Astrocyte of the spinal cord (primary cell): ENCODE measurements at regions not wholly inside any gene's neighbourhood (a gene's known extent, or its start where the extent isn't known, plus 50 kb on each side); places are given as distances from the start of the nearest gene placed in this dataset.
"Not testable (repeated sequence)": the region's sequence is repeated elsewhere in the genome, so short reads cannot be mapped to it uniquely, and the experiment has no call there.

Experiments
- DNase-seq: peaks from one replicate; pipeline ENCODE4 v3.0.0; 2011; ENCODE audit warnings: low read depth, low spot score
- H3K4me3 ChIP-seq: 2 replicates; pipeline ENCODE4 v1.5.1; 2011; ENCODE audit warnings: low read depth, mild to moderate bottlenecking, low read length, moderate library complexity
- in situ Hi-C: cut with HindIII; loops from 2 replicates; pipeline ENCODE4 v1.10.0; 2017; ENCODE audit warnings: low sequenced_read_pairs
- TF ChIP-seq, protein P1 (sequence below): IDR thresholded peaks from 2 replicates; pipeline ENCODE4 v1.5.1; 2012; ENCODE audit warnings: low read depth, mild to moderate bottlenecking, low read length, inconsistent platforms

DNA sequence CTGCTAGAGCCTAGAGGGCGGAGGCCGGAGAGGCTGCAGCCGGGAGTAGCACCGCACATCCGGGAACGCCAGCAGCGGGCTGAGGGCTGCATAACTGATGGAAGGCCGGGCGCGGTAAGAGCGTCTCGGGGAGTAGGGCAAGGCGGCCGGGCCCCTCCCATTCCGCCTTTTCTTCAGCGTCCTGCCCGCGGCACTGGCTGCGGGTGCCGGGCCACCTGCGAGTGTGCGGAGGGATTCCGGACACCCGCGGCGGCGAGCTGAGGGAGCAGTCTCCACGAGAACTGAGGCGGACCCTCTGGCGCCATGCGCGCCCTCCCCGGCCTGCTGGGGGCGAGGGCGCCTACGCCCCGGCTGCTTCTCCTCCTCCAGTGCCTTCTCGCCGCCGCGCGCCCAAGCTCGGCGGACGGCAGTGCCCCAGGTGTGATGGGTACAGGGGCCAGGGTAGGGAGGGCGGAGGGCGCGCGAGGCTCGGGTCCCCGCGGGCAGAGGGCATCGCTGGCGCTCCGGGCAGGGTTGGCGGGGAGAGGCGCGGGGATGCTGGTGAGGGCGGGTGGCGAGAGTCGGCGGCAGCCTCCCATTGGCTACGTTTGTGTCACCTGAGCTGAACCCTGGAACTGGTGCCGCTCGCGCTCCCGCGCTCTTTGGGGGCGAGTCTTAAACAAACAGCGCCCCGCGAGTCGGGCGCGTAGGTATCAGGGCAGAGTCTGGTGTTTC, 334.4 kb downstream of the SRGAP2C start:
- DNase-seq = peak; percentile 1
- peak overlapping the region; percentile 27 for H3K4me3 ChIP-seq
- TF ChIP-seq, protein P1, sequence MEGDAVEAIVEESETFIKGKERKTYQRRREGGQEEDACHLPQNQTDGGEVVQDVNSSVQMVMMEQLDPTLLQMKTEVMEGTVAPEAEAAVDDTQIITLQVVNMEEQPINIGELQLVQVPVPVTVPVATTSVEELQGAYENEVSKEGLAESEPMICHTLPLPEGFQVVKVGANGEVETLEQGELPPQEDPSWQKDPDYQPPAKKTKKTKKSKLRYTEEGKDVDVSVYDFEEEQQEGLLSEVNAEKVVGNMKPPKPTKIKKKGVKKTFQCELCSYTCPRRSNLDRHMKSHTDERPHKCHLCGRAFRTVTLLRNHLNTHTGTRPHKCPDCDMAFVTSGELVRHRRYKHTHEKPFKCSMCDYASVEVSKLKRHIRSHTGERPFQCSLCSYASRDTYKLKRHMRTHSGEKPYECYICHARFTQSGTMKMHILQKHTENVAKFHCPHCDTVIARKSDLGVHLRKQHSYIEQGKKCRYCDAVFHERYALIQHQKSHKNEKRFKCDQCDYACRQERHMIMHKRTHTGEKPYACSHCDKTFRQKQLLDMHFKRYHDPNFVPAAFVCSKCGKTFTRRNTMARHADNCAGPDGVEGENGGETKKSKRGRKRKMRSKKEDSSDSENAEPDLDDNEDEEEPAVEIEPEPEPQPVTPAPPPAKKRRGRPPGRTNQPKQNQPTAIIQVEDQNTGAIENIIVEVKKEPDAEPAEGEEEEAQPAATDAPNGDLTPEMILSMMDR = no peak
- in situ Hi-C loops = no loop called here

DNA sequence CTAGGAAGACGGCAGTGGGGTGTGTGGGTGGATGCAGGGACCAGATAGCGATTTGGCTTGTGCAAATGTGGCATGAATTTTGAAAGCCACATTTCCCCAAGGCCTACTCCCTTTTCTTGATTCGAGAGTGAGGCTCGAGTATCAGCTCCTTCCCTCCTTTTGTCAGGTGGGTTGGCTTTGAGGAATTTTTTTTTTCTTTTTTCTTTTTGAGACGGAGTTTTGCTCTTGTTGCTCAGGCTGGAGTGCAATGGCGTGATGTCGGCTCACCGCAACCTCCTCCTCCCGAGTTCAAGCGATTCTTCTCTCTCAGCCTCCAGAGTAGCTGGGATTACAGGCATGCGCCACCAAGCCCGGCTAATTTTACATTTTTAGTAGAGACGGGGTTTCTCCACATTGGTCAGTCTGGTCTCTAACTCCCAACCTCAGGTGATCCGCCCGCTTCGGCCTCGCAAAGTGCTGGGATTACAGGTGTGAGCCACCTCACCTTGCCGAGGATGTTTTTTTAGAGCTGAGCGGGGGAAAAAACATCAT, 335.0 kb downstream of the SRGAP2C start:
- H3K4me3 ChIP-seq = peak overlapping the region; percentile 27
- in situ Hi-C loops, DNase-seq: not testable (repeated sequence)

- TF ChIP-seq, protein P1 = no peak
- no peak overlapping the region for H3K4me3 ChIP-seq
- DNase-seq = no peak
- in situ Hi-C loops = no loop called here
These were observed 337.4 kb downstream of the SRGAP2C start for GRCh38 chr1:121522061-121522759.

DNA sequence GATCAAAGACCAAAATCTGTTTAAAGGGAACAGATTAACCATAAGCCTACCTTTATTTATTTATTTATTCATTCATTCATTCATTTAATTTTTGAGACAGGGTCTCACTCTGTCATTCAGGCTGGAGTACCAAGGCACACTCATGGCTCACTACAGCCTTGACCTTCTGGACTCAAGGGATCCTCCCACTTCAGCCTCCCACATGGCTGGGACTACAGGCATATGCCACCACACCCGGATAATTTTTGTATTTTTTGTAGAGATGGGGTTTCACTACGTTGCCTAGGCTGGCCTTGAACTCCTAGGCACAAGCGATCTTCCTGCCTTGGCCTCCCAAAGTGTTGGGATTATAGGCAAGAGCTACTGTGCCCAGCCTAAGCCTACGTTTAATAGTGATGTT, 338.3 kb downstream of the SRGAP2C start:
- in situ Hi-C loops, H3K4me3 ChIP-seq, DNase-seq: not testable (repeated sequence)

GRCh38 chr1:121525355-121525754, 340.6 kb downstream of the SRGAP2C start:
- no peak for DNase-seq
- TF ChIP-seq, protein P1 = no peak
- in situ Hi-C loops = no loop called here
- H3K4me3 ChIP-seq = no peak overlapping the region

- H3K4me3 ChIP-seq, DNase-seq: not testable (repeated sequence)
These were observed 344.2 kb downstream of the SRGAP2C start for GRCh38 chr1:121528958-121529357.

DNA sequence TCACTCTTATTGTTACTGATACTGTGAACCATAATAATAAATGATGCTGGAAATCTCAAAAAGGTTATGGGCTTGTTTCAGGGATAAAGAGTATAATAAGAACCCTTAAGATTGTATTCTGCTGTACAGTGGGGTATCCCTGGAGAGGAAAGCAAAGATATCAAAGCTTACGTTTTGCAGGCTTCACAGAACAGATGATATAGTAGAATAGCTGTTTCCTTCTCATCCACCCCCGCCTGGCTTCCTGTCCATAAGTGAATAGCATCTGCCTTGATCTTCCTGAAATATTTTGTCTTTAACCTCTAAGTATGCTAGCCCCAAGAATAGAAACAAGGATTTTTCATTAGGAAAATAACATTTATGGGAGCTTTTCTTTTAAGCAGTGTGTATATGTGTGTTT, 345.3 kb downstream of the SRGAP2C start:
- DNase-seq, in situ Hi-C loops, H3K4me3 ChIP-seq: not testable (repeated sequence)

More at GRCh38 chr1:121528958-121529357, 344.2 kb downstream of the SRGAP2C start:
- in situ Hi-C loops = not testable (repeated sequence)

DNA sequence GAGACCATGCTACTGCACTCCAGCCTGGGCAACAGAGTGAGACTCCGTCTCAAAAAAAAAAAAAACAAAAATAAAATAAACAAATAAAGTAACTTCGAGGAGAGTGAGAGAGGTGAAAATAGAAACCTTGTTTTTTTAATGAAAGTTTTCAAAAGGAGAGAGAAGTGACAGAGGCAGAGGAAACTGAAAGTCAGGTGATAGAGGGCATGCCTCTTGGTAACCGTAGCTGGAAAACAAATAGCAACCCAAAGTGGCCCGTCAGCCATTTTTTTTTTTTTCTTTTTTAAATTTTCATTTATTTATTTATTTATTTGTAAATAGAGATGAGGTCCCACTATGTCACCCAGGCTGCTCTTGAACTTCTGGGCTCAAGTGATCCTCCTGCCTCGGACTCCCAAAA, 347.0 kb downstream of the SRGAP2C start:
- in situ Hi-C loops, H3K4me3 ChIP-seq, DNase-seq: not testable (repeated sequence)

GRCh38 chr1:121538148-121538547, 353.4 kb downstream of the SRGAP2C start:
- H3K4me3 ChIP-seq, in situ Hi-C loops, DNase-seq: not testable (repeated sequence)
